GM12892 (cell line): ENCODE measurements at regions not wholly inside any gene's neighbourhood (a gene's known extent, or its start where the extent isn't known, plus 50 kb on each side); places are given as distances from the start of the nearest gene placed in this dataset.

Source experiments
- POLR2A ChIP-seq: IDR thresholded peaks from 2 replicates; pipeline ENCODE4 v1.6.1; 2011; ENCODE audit warnings: low read depth, low read length, control low read depth
- POLR2AphosphoS5 ChIP-seq: IDR thresholded peaks from 2 replicates; pipeline ENCODE4 v1.6.1; 2011; ENCODE audit warnings: low read depth, low read length, control low read depth

- TF ChIP-seq POLR2AphosphoS5 (no peak), POLR2A (no peak)
These were observed 1207.2 kb upstream of the CITED2 start for GRCh38 chr6:140581601-140582000.
